ENCODE measurements at regions not wholly inside any gene's neighbourhood (a gene's known extent, or its start where the extent isn't known, plus 50 kb on each side); places are given as distances from the start of the nearest gene placed in this dataset.

DNA sequence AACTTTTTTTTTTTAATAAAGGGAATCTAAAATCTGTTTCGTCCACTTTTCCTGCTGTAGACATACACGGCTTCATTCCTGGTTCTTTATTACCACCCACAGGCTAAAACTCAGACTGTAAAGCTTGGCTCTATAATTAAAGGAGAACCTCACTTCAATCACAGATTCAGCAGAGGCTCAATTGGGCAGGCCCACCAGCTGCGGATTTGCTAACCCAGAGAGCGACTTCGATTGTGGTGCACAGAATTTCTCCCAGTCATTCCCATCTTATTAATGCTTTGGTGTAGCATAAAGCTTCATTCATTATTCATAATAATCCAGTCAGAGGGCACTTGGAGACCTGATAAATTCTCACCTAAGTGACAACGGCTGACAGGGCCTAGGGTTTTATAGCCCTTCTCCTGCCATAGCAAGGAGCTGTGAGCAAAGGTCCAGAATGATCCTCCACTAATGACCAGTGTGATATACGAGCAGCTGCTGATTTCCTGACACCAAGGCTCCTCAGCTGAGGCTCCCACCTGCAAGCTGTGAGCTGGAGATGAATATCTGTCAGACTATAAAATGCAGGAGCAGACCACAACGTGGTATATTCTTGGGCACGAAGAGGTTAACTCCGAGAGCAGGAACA lies 149.0 kb downstream of the ATP6V1G3 start:
- no peaks in the 10 kb centered on the region for H3K27me3 Mint-ChIP-seq (ENCODE audit: unreplicated experiment)
- no peak for DNase-seq (ENCODE audit: extremely low spot score, unreplicated experiment)
- no peak overlapping the region for H3K4me3 Mint-ChIP-seq (ENCODE audit: unreplicated experiment)
- no peak overlapping the region for H3K27ac Mint-ChIP-seq (ENCODE audit: unreplicated experiment)
- H3K4me1 Mint-ChIP-seq (ENCODE audit: unreplicated experiment) = peaks cover 26% of the 10 kb centered on the region
- H3K36me3 Mint-ChIP-seq (ENCODE audit: unreplicated experiment) = peaks cover 2% of the 10 kb centered on the region
- TF ChIP-seq, protein P1, sequence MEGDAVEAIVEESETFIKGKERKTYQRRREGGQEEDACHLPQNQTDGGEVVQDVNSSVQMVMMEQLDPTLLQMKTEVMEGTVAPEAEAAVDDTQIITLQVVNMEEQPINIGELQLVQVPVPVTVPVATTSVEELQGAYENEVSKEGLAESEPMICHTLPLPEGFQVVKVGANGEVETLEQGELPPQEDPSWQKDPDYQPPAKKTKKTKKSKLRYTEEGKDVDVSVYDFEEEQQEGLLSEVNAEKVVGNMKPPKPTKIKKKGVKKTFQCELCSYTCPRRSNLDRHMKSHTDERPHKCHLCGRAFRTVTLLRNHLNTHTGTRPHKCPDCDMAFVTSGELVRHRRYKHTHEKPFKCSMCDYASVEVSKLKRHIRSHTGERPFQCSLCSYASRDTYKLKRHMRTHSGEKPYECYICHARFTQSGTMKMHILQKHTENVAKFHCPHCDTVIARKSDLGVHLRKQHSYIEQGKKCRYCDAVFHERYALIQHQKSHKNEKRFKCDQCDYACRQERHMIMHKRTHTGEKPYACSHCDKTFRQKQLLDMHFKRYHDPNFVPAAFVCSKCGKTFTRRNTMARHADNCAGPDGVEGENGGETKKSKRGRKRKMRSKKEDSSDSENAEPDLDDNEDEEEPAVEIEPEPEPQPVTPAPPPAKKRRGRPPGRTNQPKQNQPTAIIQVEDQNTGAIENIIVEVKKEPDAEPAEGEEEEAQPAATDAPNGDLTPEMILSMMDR (IDR thresholded peaks at IDR 0.05) = no peak
- H3K9me3 Mint-ChIP-seq (ENCODE audit: unreplicated experiment) = no peaks in the 10 kb centered on the region

DNA sequence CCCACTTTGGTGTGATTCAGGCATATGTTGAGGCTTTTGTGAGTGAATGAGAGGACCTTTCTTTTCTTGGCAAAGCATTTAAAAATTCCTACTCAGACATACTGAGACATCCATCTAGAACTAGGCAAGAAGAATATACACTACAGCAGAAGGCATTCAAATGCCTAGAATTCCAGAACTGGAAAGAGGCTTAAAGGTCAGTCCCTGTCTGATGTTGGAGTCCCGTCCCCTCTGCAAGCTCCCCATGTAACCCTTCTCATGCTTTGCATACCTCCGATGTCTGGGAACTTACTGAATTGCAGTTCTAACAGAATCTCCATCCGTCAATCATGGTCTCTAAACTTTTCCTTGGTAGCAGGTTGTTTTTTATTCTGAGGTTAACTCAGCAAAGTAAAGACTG lies 152.9 kb downstream of the ATP6V1G3 start:
- Mint-ChIP-seq H3K4me3 (ENCODE audit: unreplicated experiment) (no peak overlapping the region), H3K27me3 (ENCODE audit: unreplicated experiment) (no peaks in the 10 kb centered on the region), H3K9me3 (ENCODE audit: unreplicated experiment) (no peaks in the 10 kb centered on the region), H3K4me1 (ENCODE audit: unreplicated experiment) (peaks cover 29% of the 10 kb centered on the region), H3K27ac (ENCODE audit: unreplicated experiment) (peak overlapping the region; percentile 58), H3K36me3 (ENCODE audit: unreplicated experiment) (peaks cover 2% of the 10 kb centered on the region)
- TF ChIP-seq, protein P1 (IDR thresholded peaks at IDR 0.05) = no peak
- DNase-seq (ENCODE audit: extremely low spot score, unreplicated experiment) = no peak

DNA sequence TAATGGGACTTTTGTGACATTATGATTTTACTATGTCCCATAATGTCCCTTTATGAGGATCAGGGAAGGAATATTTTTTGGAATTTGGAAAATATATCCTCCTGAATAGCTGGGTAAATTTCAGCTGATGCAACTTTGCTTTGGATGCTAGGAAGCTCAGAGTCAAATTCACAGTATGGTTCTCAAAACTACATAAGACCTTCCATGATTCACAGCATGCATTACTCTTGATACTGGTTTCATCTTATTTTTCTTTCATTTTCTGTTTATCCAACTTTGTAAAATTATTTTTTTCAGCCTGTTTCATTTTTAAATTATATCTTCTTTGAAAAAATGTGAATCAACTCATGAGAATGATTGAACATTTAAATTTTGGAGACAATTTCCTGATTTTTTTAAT lies 160.2 kb downstream of the ATP6V1G3 start:
- TF ChIP-seq, protein P1 (IDR thresholded peaks at IDR 0.05) = no peak
- H3K4me3 Mint-ChIP-seq (ENCODE audit: unreplicated experiment) = no peak overlapping the region
- DNase-seq (ENCODE audit: extremely low spot score, unreplicated experiment) = no peak
- no peaks in the 10 kb centered on the region for H3K27me3 Mint-ChIP-seq (ENCODE audit: unreplicated experiment)
- H3K36me3 Mint-ChIP-seq (ENCODE audit: unreplicated experiment) = peaks cover 4% of the 10 kb centered on the region
- no peak overlapping the region for H3K27ac Mint-ChIP-seq (ENCODE audit: unreplicated experiment)
- peaks cover 7% of the 10 kb centered on the region for H3K9me3 Mint-ChIP-seq (ENCODE audit: unreplicated experiment)
- peaks cover 11% of the 10 kb centered on the region for H3K4me1 Mint-ChIP-seq (ENCODE audit: unreplicated experiment)

DNA sequence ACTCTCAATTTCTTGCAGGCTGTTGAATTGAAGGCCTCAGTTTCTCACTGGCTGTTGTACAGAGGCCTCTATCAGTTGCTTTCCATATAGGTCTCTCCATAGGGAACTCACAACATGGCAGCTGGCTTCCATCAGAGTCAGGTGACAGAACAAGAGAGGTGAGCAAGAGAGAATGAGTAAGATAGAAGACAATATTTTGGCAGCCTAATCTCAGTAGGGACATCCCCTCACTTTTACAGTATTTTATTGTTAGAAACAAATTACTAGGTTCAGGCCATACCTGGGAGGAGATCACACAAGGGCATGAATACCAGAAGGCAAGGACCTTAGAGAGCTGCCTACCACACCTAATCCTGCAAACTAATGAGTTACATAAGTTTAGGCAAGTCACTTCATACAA lies 162.8 kb downstream of the ATP6V1G3 start:
- peaks cover 11% of the 10 kb centered on the region for H3K4me1 Mint-ChIP-seq (ENCODE audit: unreplicated experiment)
- H3K9me3 Mint-ChIP-seq (ENCODE audit: unreplicated experiment) = peaks cover 14% of the 10 kb centered on the region
- TF ChIP-seq, protein P1 (IDR thresholded peaks at IDR 0.05) = no peak
- H3K27ac Mint-ChIP-seq (ENCODE audit: unreplicated experiment) = no peak overlapping the region
- no peaks in the 10 kb centered on the region for H3K27me3 Mint-ChIP-seq (ENCODE audit: unreplicated experiment)
- H3K4me3 Mint-ChIP-seq (ENCODE audit: unreplicated experiment) = no peak overlapping the region
- H3K36me3 Mint-ChIP-seq (ENCODE audit: unreplicated experiment) = peaks cover 4% of the 10 kb centered on the region
- no peak for DNase-seq (ENCODE audit: extremely low spot score, unreplicated experiment)

DNA sequence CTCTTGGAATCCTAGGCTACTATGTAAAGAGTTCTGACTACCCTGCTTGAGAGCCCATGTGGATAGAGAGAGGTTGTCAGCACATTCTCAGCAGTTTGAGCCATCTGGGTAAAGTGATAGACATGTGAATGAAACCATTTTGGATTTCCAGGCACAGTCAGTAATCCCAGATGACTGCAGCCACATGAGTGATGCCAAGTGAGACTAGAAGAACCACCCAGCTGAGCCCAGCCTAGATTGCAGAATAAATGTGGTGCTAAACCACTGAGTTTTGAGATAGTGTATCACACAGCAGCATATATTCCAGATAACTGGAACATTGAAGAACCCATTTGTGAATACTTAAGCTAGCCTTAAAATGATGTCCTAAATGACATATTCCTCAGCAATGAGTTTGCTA lies 166.2 kb downstream of the ATP6V1G3 start:
- no peak overlapping the region for H3K27ac Mint-ChIP-seq (ENCODE audit: unreplicated experiment)
- no peaks in the 10 kb centered on the region for H3K27me3 Mint-ChIP-seq (ENCODE audit: unreplicated experiment)
- no peak overlapping the region for H3K4me3 Mint-ChIP-seq (ENCODE audit: unreplicated experiment)
- H3K36me3 Mint-ChIP-seq (ENCODE audit: unreplicated experiment) = peaks cover 4% of the 10 kb centered on the region
- peaks cover 4% of the 10 kb centered on the region for H3K4me1 Mint-ChIP-seq (ENCODE audit: unreplicated experiment)
- TF ChIP-seq, protein P1 (IDR thresholded peaks at IDR 0.05) = no peak
- DNase-seq (ENCODE audit: extremely low spot score, unreplicated experiment) = no peak
- peaks cover 14% of the 10 kb centered on the region for H3K9me3 Mint-ChIP-seq (ENCODE audit: unreplicated experiment)

All from osteocyte (in vitro differentiated cells).